ENCODE measurements at regions not wholly inside any gene's neighbourhood (a gene's known extent, or its start where the extent isn't known, plus 50 kb on each side); places are given as distances from the start of the nearest gene placed in this dataset.

- peaks cover 8% of the 10 kb centered on the region; the same call in 1 of the 2 replicates for H3K4me1 ChIP-seq
- no peaks in the 10 kb centered on the region for H3K36me3 ChIP-seq
- DNase-seq = no peak
- H3K4me3 ChIP-seq (ENCODE audit: low read depth, low read length) = no peak overlapping the region
- no peaks in the 10 kb centered on the region for H3K9me3 ChIP-seq
- H3K27me3 ChIP-seq = no peaks in the 10 kb centered on the region
- no peak for TF ChIP-seq CTCF (IDR thresholded peaks at IDR 0.05; ENCODE audit: low read depth, low read length)
Observed at GRCh38 chr11:109236696-109237095, 185.3 kb upstream of the C11orf87 start.

- TF ChIP-seq CTCF (IDR thresholded peaks at IDR 0.05; ENCODE audit: low read depth, low read length) = no peak
- no peaks in the 10 kb centered on the region for H3K9me3 ChIP-seq
- DNase-seq = no peak
- H3K4me1 ChIP-seq = peaks cover 8% of the 10 kb centered on the region; the same call in 1 of the 2 replicates
- no peaks in the 10 kb centered on the region for H3K27me3 ChIP-seq
- no peak overlapping the region for H3K4me3 ChIP-seq (ENCODE audit: low read depth, low read length)
- no peaks in the 10 kb centered on the region for H3K36me3 ChIP-seq
Observed at GRCh38 chr11:109237636-109238035, 184.4 kb upstream of the C11orf87 start.

- Histone ChIP-seq H3K9me3 (no peaks in the 10 kb centered on the region), H3K4me3 (ENCODE audit: low read depth, low read length) (no peak overlapping the region), H3K27me3 (no peaks in the 10 kb centered on the region), H3K36me3 (no peaks in the 10 kb centered on the region), H3K4me1 (peaks cover under 1% of the 10 kb centered on the region; the same call in 1 of the 2 replicates)
- DNase-seq = no peak
- TF ChIP-seq CTCF (IDR thresholded peaks at IDR 0.05; ENCODE audit: low read depth, low read length) = no peak
Observed at GRCh38 chr11:109241988-109242536, 179.9 kb upstream of the C11orf87 start.

- no peak for DNase-seq
- Histone ChIP-seq H3K4me3 (ENCODE audit: low read depth, low read length) (no peak overlapping the region), H3K36me3 (no peaks in the 10 kb centered on the region), H3K27me3 (no peaks in the 10 kb centered on the region), H3K4me1 (no peaks in the 10 kb centered on the region), H3K9me3 (no peaks in the 10 kb centered on the region)
- no peak for TF ChIP-seq CTCF (IDR thresholded peaks at IDR 0.05; ENCODE audit: low read depth, low read length)
Observed at GRCh38 chr11:109247071-109247470, 174.9 kb upstream of the C11orf87 start.

- H3K27me3 ChIP-seq = no peaks in the 10 kb centered on the region
- H3K4me1 ChIP-seq = no peaks in the 10 kb centered on the region
- no peak for DNase-seq
- no peaks in the 10 kb centered on the region for H3K36me3 ChIP-seq
- no peak overlapping the region for H3K4me3 ChIP-seq (ENCODE audit: low read depth, low read length)
- no peaks in the 10 kb centered on the region for H3K9me3 ChIP-seq
- TF ChIP-seq CTCF (IDR thresholded peaks at IDR 0.05; ENCODE audit: low read depth, low read length) = no peak
Observed at GRCh38 chr11:109249597-109249996, 172.4 kb upstream of the C11orf87 start.

- no peak overlapping the region for H3K4me3 ChIP-seq (ENCODE audit: low read depth, low read length)
- H3K36me3 ChIP-seq = no peaks in the 10 kb centered on the region
- DNase-seq = no peak
- no peaks in the 10 kb centered on the region for H3K9me3 ChIP-seq
- H3K27me3 ChIP-seq = no peaks in the 10 kb centered on the region
- no peak for TF ChIP-seq CTCF (IDR thresholded peaks at IDR 0.05; ENCODE audit: low read depth, low read length)
- no peaks in the 10 kb centered on the region for H3K4me1 ChIP-seq
Observed at GRCh38 chr11:109251230-109251629, 170.8 kb upstream of the C11orf87 start.

Measured in BE2C (cell line).